Fibroblast of peridontal ligament (primary cell): ENCODE measurements at regions not wholly inside any gene's neighbourhood (a gene's known extent, or its start where the extent isn't known, plus 50 kb on each side); places are given as distances from the start of the nearest gene placed in this dataset.
"Not testable (repeated sequence)": the region's sequence is repeated elsewhere in the genome, so short reads cannot be mapped to it uniquely, and the experiment has no call there.

Experiments used
- DNase-seq: peaks from one replicate; pipeline ENCODE4 v3.0.0-alpha.2; 2010; ENCODE audit errors: extremely low read depth

DNA sequence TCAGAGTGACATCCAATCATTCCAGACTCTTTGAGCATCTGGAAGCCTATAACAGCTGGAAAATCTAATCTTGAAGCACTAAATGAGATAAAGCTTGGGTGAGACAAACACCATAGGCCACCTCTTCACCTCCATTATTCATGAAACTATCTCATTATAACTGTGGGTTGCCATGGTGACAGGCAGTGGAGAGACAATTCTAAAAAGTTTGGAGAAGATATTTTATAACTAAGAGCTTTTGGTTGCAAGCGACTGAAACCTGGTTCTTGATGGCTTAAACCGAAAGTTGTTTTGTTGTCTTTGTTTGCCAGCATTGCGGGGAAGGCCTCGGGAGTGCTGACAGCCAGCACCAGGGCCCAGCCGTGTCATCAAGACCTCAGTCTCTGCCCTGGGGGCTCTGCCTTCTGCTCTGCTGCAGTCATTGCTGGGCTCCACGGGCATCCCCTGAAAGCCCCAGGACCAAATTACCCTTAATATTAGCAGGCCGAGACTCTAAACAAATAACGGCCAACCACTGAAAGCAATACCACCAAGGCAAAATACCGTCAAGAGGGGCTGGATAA lies 353.6 kb upstream of the SFSWAP start:
- DNase-seq = no peak

DNA sequence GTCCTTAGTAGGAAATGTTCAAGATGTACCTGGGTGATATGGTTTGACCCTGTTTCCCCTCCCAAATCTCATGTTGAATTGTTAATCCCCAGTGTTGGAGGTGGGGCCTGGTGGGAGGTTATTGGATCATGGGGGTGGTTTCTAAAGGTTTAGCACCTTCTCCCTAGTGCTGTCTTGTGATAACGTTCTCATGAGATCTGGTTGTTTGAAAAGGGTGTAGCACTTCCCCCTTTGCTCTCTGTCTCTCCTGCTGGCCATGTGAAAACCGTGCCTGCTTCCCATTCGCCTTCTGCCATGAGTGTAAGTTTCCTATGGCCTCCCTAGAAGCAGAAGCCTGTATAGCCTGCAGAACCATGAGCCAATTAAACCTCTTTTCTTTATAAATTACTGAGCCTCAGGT lies 353.0 kb upstream of the SFSWAP start:
- no peak for DNase-seq

DNA sequence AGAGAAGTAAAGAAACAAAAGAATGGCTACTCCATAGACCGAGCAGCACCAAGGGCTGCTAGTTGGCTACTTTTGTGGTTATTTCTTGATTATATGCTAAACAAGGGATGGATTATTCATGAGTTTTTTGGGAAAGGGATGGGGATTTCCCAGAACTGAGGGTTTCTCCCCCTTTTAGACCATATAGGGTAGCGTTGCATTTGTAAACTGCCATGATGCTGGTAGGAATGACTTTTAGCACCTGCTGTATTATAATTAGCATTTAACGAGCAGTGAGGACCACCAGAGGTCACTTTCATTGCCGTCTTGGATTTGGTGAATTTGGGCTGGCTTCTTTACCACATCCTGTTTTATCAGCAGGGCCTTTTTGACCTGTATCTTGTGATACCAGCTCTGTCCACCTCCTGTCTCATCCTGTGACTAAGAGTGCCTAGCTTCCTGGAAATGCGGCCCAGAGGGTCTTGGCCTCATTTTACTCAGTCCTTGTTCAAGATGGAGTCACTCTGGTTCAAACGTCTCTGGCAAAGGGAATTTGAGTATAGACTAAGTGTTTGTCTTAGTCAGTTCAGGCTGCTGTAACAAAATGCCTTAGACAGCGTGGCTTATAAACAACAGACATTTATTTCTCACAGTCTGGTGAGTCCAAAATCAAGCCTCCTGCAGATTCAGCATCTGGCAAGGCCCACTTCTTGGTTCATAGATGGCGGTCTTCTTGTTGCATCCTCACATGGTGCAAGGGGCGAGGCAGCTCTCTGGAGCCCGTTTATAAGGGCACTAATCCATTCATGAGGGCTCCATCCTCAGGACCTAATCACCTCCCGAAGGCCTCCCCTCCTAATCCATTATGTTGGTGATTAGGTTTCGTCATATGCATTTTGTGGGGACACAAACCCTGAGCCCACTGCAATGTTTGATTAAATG lies 348.3 kb upstream of the SFSWAP start:
- DNase-seq = no peak

DNA sequence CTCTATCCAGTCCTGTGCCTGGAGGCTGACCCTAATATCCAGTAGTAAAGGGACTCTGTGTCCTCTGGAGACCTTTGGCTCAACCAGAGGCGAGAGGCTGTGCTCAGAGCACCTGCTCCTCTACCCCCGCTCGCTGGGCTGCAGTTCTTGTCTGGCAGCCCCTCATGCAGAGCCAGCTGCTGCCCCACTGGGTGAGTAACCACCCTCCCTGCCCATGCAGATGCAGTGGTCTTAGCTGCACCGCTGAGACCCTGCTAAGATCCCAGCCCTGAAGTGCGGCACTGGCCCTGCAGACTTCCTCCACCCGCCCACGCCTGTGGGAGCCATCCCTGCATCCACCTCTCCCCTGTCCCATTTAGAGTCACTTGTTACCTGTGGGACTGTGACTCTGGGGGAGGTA lies 347.5 kb upstream of the SFSWAP start:
- no peak for DNase-seq

DNA sequence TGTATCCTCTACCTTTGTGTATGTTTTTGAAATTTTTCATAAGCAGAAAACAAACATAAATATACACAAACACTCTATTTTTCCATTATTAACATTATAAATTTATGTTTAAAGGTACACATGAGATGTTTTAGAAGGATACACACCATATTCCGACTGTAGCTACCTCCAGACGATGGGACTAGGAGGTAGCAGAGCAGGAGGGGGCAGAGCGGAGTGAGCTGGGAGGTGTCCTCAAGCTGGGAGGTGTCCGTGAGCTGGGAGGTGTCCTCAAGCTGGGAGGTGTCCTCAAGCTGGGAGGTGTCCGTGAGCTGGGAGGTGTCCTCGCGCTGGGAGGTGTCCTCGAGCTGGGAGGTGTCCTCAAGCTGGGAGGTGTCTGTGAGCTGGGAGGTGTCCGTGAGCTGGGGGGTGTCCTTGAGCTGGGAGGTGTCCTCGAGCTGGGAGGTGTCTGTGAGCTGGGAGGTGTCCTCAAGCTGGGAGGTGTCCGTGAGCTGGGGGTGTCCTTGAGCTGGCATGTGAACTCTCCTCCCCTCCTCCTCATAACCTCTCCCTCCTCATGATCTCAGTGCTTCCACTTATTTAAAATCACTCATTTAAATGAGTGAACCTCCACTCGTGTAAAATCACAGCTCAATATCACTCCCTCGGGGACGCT lies 346.9 kb upstream of the SFSWAP start:
- no peak for DNase-seq

DNA sequence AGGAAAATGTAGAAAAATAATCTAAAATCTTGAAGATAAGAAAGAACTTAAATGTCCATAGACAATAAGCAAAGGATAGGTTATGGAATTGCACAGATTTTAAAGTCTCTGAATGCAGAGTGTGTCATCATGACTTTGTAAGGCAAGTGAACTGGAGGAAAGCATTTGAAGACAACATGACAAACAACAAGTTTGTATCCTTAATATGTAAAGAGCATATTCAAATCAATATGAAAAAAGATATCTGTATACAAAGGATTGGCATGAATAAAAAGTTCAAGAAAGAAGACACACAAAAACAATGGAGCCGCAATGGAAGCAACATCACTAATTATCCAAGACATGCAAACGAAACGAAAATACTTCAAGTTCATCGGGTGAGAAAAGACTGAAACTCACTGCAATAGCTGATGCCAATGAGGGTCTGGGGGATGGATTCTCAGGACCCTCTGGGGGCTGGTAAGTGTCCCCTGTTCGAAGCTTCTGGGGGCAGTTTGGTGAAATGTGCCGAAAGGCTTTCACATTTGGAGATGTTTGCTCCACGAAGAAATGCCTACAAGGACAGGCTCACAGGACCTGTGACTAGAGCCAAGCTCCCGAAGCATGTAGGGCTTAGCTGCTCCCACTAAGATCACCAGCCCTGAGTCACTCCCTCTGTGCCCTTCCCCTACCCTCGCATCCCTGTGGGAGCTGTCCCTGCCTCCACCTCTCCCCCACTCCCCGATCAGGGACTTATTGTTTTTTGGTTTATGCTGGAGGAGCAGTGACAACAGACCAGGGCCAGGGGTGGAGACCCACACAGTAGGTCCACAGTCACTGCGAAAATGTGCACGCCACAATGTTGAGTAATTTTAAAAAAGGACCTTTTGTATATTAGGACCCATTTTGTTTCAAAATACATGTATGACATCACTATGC lies 345.7 kb upstream of the SFSWAP start:
- DNase-seq = no peak

DNA sequence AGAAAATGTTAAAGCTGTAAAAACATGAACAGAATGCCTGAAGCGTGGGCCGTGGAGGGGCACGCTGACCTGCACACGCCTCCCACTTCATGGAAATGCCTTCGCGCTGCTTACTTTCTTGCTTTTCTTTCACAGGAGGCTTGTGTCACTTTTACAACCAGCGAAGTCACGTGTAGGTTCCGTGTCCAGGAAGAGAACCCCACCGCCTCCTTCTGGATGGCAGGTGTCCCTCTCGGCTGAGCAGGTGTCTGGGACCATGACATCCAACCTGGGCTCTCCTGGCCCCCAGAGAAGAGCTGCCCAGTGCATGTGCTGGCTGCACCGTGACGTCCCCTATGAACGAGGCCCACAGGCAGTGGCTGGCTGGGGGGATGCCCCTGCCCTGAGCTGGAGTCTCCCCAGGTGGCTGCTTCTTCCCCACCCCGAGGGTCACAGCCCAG lies 345.0 kb upstream of the SFSWAP start:
- no peak for DNase-seq

DNA sequence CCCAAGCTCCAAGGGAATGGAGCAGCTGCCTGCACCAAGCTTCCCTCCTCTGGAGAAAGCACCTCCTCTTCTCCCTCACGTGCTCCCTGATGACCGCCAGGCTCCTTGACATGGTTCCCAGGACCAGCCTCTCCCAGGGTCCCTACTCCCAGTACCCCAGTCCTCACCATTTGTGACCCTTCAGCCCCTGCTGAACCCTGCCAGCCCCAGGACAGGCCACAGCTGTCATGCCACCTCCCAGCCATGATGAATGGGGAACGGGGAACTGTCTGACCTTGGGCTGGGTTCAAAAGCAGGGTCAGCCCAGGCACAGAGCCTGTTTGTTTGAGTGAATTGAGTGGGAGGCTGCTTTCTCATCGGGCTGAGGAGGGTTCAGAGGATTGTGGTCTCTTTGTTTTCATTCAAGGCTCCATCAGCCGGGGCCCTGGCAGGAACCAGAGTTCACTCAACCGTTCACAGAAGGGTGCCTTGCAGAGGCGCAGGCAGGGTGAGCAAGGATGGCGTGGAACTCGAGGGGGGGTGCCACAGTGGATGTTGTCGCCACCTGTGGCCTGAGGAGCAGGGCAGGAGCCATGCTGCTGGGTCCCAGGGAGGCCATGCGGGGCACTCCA lies 344.5 kb upstream of the SFSWAP start:
- no peak for DNase-seq

DNA sequence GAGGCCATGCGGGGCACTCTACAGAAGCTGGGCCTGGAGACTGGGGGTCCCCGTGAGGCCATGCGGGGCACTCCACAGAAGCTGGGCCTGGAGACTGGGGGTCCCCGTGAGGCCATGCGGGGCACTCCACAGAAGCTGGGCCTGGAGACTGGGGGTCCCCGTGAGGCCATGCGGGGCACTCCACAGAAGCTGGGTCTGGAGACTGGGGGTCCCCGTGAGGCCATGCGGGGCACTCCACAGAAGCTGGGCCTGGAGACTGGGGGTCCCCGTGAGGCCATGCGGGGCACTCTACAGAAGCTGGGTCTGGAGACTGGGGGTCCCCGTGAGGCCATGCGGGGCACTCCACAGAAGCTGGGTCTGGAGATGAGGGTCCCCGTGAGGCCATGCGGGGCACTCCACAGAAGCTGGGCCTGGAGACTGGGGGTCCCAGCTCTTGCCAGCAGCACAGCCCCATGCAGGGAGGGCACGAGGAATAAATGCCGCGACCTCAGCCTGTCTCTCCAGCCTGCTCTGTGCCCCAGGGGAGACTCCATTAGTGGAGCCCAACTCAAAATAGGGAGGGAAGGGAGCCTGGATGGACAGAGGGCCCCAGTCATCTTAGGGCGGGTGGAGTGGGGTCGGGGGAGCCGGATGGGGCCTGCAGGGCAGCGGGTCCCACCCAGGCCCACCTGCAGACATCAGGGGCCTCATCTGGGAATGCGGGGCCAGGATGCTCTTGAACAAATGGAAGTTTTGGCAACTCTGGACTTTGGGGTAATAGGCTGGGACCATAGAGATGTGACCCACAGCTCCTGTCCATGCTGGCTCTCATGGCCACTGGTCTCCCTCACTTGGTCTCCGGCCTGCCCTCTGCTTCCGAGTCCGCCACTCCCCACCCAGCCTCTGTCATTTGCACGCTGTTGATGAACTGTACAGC lies 343.6 kb upstream of the SFSWAP start:
- DNase-seq = not testable (repeated sequence)

DNA sequence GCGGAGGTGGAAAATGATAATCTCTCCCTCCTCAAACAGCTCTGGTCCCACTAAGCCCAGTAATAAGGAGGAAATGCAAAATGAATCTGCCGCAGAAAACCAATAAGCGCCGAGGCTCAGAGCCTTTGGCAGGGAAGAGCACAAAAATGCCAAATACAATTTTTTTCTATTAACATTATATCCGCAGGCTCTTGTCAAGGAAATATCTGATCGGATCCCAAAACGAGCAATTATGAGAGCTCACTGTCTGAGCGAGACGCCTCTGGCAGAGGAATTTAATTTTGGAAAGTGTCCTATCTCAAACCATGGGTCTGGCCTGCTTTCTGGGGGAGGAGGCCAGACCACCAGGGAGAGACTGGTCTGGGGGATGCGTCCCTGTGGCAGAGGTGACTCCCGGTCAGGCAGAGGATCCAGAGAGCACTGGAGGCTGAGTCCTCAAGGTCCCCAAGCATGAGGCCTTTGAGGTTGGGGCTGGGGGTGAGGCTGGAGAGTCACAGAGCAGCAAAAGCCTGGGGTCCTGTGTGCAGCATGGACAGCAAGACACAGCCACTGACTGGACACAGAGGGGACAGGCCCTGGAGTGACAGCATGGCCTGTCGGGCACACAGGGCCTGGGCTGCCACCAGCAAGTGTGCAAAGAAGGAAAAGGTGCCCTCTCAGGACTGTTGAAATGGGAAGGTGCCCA lies 342.8 kb upstream of the SFSWAP start:
- DNase-seq = no peak

DNA sequence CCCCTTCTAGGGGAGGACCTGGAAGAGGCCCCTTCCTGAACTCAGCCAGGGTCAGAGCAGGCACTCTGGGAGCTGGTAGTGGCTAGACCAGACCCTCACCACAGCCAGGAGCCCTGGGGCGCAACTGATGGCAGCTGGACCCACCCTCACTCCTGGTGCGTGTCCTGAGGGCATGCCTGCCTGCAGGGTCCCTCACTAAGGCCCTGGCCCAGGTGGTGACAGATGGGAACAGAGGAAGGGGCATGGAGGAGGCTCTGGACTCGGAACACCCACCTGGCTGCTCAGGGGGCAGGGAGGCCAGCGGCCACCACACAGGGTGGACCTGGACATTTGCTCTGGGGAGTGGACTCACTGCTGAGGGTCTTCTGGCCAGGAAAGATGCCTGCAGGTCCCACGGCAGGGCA lies 342.2 kb upstream of the SFSWAP start:
- DNase-seq = no peak

DNA sequence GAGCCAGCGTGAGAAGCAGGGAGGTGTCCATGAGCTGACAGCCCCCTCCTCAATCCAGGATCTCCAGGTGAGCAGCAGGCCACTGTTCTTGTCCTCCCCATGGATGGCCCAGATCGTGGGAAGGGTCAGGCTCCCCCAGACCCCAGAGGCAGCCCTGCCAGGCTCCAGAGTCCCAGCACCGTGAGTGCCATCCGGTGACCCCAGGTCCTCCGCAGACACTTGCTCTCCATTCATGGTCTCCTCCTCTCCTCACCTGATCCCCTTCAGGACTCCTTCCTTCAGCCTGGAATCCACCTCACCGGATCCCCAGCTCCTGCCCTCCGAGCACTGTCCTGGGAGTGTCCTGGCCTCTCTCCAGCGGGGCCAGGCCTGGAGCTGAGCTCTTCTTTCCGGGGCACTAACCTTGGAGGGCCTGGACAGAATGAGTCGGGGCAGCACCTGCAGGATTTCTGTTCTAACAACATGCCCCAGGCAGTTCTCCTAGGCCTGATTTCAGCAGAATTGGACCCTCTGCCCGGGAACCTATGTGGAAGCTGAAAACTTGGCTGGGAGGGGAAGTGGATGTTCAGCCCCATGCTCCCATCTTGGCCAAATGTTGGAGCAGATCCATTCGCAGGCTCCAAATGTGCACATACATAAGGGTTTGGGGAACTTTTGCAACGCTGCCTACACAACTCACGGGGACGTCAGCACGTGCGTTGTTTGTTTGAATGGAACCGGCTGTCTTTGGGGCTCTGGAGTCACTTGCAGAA lies 341.6 kb upstream of the SFSWAP start:
- DNase-seq = no peak

DNA sequence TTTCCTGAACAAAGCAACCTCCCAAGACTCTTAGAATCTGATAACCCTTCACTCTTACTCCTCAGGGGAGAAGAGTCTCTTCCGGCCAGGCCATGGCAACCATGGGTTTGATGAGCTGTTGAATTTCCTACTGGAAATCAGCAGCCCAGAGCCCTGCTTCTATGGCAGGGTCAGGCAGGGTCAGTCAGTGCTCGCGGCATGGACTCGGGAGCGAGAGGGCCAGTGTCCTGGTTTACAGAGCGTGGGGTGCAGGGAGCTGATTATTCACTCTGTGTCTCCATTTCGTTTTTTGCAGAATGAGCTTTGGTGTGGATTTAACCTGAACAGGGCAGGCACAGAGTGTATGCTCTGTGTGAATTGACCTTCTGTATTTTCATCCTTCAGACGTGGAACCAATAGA lies 340.6 kb upstream of the SFSWAP start:
- no peak for DNase-seq

DNA sequence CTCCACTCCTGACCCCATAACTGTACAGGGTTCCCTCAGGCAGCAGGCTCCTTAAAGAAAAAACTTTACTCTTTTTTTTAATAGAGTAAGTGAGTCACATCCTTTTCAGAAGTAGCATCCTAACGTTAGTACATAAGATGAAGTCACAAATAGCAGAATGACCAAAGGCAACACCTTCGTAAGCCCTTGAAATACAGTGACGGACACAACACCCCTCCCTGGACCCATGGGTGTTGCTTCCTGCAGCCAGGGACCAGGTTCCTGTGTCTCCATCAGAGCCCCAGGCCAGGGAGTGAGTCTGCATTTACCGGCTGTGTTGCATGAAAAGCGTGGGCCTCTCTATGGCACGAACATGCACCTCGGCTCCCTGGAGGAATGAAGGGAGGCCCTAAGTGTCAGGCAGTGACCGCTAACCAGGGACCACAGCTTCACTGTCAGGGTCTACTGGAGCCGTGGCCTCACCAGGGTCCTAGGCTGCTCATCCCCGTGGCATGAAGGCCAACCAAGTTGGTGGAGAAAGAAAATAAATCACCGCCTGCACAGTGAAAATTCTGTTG lies 340.0 kb upstream of the SFSWAP start:
- DNase-seq = no peak

DNA sequence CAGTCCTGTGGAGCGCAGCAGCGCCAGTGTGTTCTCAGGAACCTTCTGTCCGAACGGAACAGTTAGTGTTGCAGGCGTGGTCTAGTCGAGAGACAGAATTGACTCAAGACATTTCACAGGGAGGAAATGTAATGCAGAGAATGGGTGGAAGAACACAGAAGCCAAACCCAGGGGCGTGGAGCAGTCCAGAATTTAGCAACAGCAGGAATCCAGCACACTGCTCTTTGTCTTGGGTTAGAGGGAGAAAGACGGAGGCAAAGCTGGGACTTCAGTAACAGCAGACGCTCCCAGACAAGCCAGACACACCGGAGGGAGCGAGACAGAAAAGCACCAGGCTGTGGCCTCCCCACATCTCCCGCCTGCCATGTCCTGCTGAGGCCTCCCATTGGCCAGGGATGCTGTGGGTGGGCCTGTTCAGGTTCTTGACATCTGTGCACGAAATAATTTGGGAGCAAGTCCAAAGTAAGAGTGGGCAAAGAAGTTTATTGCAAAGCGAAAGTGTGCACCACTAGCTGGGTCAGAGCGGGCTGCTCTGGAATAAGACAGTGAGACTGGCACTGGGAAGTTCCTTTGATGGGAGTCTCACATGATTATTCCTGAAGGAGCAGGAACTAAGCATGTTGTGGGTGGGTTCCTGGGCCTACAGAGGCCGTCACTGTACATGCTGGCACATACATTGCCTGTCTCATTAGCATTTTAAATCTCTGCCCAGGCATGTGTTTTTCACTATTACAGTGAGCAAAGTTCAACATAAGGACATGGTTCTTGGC lies 339.3 kb upstream of the SFSWAP start:
- DNase-seq = no peak

DNA sequence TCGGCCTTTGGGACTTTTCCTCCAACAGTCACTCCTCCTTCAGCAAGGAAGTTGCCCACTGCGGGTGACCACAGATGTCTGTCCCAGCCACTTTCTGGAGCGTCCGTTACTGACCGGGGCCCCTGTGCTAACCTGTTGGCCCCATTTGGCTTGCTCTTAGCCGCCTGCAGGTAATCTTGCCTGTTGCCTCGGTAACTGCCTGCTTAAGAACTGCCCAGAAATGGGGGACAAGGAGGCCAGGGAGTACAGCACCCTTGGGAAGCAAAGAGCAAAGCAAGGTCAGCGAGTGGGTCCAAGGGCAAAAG lies 338.8 kb upstream of the SFSWAP start:
- DNase-seq = no peak

DNA sequence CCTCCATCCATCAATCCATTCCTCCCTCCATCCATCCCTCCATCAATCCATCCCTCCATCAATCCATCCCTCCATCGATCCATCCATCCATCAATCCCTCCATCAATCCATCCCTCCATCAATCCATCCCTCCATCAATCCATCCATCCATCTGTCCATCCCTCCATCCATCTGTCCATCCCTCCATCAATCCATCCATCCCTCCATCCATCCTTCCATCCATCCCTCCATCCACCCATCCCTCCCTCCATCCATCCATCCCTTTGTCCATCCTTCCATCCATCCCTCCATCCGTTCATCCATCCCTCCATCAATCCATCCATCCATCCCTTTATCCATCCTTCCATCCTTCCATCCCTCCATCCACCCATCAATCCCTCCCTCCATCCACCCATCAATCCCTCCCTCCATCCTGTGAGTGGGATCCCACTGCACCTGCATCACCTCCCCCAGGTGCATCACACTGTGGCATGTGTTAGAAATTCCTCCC lies 338.1 kb upstream of the SFSWAP start:
- DNase-seq = no peak
